ENCODE measurements at regions not wholly inside any gene's neighbourhood (a gene's known extent, or its start where the extent isn't known, plus 50 kb on each side); places are given as distances from the start of the nearest gene placed in this dataset.

- TF ChIP-seq, protein P1, sequence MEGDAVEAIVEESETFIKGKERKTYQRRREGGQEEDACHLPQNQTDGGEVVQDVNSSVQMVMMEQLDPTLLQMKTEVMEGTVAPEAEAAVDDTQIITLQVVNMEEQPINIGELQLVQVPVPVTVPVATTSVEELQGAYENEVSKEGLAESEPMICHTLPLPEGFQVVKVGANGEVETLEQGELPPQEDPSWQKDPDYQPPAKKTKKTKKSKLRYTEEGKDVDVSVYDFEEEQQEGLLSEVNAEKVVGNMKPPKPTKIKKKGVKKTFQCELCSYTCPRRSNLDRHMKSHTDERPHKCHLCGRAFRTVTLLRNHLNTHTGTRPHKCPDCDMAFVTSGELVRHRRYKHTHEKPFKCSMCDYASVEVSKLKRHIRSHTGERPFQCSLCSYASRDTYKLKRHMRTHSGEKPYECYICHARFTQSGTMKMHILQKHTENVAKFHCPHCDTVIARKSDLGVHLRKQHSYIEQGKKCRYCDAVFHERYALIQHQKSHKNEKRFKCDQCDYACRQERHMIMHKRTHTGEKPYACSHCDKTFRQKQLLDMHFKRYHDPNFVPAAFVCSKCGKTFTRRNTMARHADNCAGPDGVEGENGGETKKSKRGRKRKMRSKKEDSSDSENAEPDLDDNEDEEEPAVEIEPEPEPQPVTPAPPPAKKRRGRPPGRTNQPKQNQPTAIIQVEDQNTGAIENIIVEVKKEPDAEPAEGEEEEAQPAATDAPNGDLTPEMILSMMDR (IDR thresholded peaks at IDR 0.05; ENCODE audit: low read depth, low read length) = no peak
- no peak for TF ChIP-seq EZH2phosphoT487 (IDR thresholded peaks at IDR 0.05; ENCODE audit: low read depth)
These were observed 129.7 kb downstream of the NFKBIZ start for GRCh38 chr3:101979033-101979432.
